ENCODE measurements at regions not wholly inside any gene's neighbourhood (a gene's known extent, or its start where the extent isn't known, plus 50 kb on each side); places are given as distances from the start of the nearest gene placed in this dataset.

GRCh38 chr17:34825102-34825501 is 136.2 kb downstream of the CCT6B start:
- DNase-seq, result no peak

DNA sequence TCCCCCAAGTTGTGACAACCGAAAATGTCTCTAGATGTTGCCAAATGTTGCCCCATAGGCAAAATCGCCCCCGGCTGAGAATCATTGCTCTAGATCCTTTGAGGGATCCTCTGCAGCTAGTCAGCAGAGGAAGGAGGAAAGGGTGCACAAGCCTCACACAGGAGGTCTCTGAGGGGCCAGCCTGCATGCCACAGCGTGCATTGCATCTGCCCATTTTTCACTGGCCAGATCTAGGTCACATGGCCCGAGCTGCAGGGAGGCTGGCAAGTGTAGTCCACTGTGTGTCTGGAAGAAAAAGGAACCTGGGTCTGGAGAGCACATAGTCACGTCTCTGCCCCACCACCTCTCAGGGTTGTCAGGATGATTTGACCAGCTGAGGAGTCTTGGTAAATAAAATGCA is 138.2 kb downstream of the CCT6B start:
- no peak for DNase-seq

- no peak for DNase-seq
Observed at GRCh38 chr17:34822007-34822739, 139.1 kb downstream of the CCT6B start.

GRCh38 chr17:34820922-34821321 is 140.3 kb downstream of the CCT6B start:
- DNase-seq, result no peak

GRCh38 chr17:34820248-34820801 is 140.9 kb downstream of the CCT6B start:
- no peak for DNase-seq

- DNase-seq, result no peak
Observed at GRCh38 chr17:34817252-34818035, 143.8 kb downstream of the CCT6B start.

- DNase-seq, result no peak
Observed at GRCh38 chr17:34816848-34817247, 144.4 kb downstream of the CCT6B start.

DNA sequence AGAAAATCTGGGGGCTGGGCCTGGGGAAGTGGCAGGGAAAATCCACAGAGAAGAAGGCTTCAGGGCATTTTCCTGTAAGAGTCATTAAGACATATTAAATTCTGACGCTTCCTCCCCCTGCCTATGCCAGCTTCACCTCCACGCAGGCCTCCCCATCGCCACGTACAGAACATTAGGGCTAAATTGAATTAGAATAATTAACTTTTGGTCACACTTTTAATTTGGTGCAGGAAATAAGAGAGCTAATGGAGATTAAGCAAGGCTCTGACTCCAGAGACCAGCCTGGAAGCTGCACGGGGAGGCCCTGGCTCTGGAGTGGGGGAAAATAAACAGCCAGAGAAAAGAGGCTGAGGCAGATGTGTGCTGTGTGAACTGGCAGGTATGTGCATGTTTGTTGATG is 148.0 kb downstream of the CCT6B start:
- DNase-seq, result no peak

DNA sequence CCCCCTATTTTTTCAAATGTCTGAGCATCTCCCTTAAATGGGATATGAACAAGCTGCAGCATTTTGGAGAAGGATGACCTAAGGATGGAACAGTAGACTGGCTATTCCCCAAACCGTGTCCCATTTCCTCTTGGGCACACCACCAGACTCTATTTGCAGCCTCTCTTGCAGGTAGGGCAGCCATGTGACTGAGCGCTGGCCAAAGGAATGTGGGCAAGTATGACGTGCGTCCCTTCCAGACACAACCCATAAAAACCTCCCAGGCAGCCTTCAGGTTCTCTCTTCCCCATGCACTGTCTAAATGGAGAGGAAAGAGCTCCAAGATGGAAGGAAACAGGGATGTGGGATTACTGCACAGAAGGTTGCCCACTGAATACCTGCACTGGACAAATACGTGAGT is 149.7 kb downstream of the CCT6B start:
- no peak for DNase-seq

- no peak for DNase-seq
Observed at GRCh38 chr17:34800661-34801060, 160.6 kb downstream of the CCT6B start.

DNA sequence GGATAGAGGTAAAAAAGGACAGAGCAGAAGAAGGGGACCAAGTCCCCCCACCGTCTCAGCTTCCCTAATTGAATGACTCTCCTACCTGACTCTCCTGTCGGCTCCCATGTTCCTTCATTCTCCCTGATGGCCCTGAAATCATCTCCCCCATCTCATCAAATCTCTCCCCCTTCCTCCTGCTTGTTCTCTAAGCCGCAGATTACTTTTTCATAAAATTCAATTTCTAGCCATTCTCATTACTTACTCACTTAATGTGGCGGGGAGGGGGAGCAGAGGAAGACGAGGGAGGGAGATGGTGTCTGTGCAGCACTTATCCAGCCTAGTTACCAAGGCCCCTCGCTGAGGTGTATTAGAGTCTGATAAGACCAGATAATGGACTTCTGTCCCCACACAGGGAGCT is 161.5 kb downstream of the CCT6B start:
- no peak for DNase-seq

DNA sequence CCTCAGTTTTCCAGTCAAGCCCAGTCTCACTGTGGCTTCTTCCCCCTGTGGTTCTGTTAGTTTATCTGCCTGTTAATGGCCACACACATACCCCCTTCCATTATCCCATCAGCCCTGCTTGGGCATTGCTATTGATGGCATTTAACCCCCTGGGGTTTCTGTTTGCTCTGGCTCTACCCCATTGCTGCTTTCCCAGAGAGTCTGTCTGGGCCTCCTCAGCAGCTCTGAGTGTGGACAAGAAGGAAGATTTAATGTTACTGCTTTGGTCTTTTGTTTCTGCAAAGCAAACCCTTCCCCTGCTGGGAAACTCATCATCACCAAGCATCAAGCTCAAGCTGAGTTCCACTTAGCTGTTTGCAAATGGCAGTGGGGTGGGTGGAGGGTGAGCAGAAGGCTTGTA is 162.7 kb downstream of the CCT6B start:
- no peak for DNase-seq

DNA sequence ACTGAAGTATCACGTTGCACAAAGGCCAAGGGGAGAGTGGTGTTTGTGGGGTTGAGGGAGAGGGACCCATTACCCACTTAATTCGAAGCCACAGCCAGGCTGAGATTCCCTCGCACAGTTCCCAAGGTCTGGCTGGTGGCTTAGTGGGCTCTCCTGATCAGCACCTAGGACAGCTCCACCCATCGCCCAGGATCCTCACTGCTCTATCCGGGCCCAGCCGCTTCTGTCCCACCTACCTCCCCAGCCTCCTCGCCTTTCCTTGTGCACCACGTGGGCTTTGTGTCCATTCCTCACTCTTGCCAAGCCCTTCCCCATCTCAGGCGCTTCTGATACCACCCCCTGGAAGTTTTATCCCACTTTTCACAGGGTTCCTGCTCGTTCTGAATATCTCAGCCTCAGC is 163.5 kb downstream of the CCT6B start:
- DNase-seq, result no peak

DNA sequence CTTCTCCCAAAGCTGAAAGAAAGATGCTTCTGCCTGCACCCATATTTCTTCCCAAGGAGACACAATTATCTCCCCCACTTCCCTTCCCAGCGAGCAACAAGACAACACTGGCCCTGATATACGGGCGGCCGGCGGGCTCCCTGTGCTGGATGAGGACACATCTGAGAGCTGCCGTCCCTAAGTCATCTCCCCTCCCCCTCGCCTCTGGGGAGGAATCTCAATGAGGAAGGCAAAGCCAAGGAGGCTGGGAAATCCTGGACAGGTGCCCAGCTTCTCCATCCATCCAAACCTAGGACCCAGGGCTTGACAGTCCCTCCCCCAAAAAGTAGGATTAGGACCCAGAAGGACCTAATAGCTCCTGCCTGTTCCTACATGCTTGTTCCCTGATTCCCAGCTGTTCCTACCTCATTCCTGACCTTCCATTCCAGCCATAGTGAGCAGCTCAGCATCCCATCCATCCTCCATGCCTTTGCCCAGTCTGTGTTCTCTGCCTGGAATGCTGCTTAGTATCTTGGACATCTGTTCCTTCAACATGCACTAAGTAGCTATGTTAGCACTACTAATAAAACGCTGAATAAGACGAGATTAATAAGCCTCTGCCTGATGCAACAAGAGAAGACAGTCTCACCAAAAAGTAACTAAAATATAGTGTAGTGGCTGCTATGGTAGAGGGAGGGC is 167.9 kb downstream of the CCT6B start:
- DNase-seq, result no peak

DNA sequence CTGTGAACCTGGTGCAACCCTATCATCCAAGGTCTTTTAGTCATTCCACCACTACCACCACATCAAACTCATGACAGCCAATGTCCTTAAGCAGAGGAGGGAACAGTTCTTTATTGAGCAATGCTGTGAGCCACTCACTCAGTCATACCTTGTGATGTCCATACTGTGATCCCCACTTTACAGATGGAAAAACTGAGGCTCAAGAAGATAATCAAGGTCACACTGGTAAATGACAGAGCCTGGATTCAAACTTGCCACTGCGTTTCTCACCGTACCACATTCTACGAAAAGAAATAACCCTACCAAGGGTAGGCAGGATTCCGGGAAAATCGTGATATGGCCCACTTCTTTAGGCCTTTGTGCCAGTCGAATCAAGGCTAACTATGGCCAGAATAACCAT is 172.6 kb downstream of the CCT6B start:
- DNase-seq, result no peak

GRCh38 chr17:34784526-34784925 is 176.7 kb downstream of the CCT6B start:
- no peak for DNase-seq

GRCh38 chr17:34782271-34782670 is 179.0 kb downstream of the CCT6B start:
- no peak for DNase-seq

GRCh38 chr17:34781571-34782108 is 179.6 kb downstream of the CCT6B start:
- DNase-seq, result no peak

DNA sequence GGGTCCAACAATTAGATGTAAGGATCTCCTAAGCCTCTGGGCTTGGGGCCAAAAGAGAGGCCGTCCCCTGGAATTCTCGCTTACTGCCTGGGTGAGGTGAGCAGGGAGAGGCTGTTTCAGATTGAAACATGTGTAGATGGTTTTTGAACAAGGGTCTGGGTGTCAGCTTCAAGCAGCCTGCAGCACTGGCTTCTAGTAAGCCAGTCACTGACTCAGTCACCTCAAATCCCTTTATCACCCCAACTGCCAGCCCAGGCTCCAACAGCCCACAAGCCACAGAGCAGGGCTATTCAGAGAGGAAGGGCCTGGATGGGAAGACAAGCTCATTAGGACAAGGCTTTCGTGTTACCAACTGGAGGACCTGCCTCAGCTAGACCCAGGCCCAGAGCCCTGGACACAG is 180.2 kb downstream of the CCT6B start:
- no peak for DNase-seq

DNA sequence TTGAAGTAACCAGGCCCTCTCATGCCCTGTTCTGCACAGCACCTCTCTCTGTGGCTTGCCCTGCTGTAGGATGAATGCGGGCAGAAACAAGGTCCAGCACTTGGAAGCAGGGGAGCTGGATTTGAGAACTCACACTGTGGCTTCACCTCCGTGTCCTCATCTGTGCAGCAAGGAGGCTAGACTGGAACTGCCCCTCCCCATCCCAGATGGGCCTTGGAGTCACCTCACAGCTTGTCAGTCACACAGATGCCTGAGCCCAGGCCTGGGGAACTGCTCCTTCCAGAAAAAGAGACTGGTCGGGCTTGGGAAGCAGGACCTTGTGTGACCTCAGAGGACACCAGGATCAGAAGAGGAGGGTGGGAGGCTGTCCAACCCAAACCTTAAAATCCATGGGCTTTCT is 180.8 kb downstream of the CCT6B start:
- DNase-seq, result no peak

- no peak for DNase-seq
Observed at GRCh38 chr17:34776456-34777443, 184.5 kb downstream of the CCT6B start.

DNA sequence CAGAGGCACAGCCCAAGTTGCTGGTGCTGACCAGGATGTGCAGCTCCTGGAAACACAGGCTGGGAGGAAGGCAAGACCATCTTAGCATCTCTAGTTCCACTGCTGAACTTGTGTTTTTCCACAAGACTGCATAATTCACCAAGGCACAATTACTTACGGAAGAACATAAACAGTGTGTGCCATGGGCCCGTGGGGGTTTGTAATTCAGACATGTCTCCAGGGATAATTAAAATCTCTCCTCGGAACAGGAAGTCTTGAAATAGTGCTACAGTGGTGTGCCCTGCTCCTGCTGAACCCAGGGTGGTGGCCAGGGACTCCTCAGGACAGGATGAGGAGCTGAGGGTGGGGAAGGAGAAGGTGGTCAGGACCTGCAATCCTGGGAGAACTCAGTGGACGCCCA is 188.2 kb downstream of the CCT6B start:
- no peak for DNase-seq
